ENCODE measurements at regions not wholly inside any gene's neighbourhood (a gene's known extent, or its start where the extent isn't known, plus 50 kb on each side); places are given as distances from the start of the nearest gene placed in this dataset.

GRCh38 chr20:48079028-48079427 is 293.7 kb upstream of the SULF2 start:
- DNase-seq (ENCODE audit: low spot score), result no peak

- DNase-seq (ENCODE audit: low spot score), result no peak
These were observed 291.5 kb upstream of the SULF2 start for GRCh38 chr20:48076747-48077146.

- no peak for DNase-seq (ENCODE audit: low spot score)
These were observed 291.0 kb upstream of the SULF2 start for GRCh38 chr20:48076247-48076646.

- no peak for DNase-seq (ENCODE audit: low spot score)
These were observed 290.4 kb upstream of the SULF2 start for GRCh38 chr20:48075591-48076174.

GRCh38 chr20:48070991-48071652 is 285.8 kb upstream of the SULF2 start:
- DNase-seq (ENCODE audit: low spot score), result no peak

GRCh38 chr20:48069596-48069995 is 284.3 kb upstream of the SULF2 start:
- no peak for DNase-seq (ENCODE audit: low spot score)

GRCh38 chr20:48066851-48067250 is 281.6 kb upstream of the SULF2 start:
- DNase-seq (ENCODE audit: low spot score), result no peak

- peak; percentile 17 for DNase-seq (ENCODE audit: low spot score)
These were observed 281.0 kb upstream of the SULF2 start for GRCh38 chr20:48066246-48066645.

GRCh38 chr20:48065833-48066232 is 280.6 kb upstream of the SULF2 start:
- no peak for DNase-seq (ENCODE audit: low spot score)

GRCh38 chr20:48064929-48065328 is 279.6 kb upstream of the SULF2 start:
- DNase-seq (ENCODE audit: low spot score), result peak; percentile 29

- DNase-seq (ENCODE audit: low spot score), result no peak
These were observed 275.8 kb upstream of the SULF2 start for GRCh38 chr20:48060841-48061720.

GRCh38 chr20:48058611-48059559 is 273.6 kb upstream of the SULF2 start:
- DNase-seq (ENCODE audit: low spot score), result no peak

GRCh38 chr20:48057739-48058138 is 272.5 kb upstream of the SULF2 start:
- no peak for DNase-seq (ENCODE audit: low spot score)

GRCh38 chr20:48057251-48057650 is 272.0 kb upstream of the SULF2 start:
- no peak for DNase-seq (ENCODE audit: low spot score)

- no peak for DNase-seq (ENCODE audit: low spot score)
These were observed 270.9 kb upstream of the SULF2 start for GRCh38 chr20:48056218-48056617.

GRCh38 chr20:48054051-48054450 is 268.8 kb upstream of the SULF2 start:
- no peak for DNase-seq (ENCODE audit: low spot score)

GRCh38 chr20:48052475-48052835 is 267.2 kb upstream of the SULF2 start:
- DNase-seq (ENCODE audit: low spot score), result peak; percentile 77

- peak; percentile 77 for DNase-seq (ENCODE audit: low spot score)
These were observed 266.7 kb upstream of the SULF2 start for GRCh38 chr20:48051794-48052474.

GRCh38 chr20:48049641-48050040 is 264.4 kb upstream of the SULF2 start:
- DNase-seq (ENCODE audit: low spot score), result no peak

GRCh38 chr20:48049171-48049570 is 263.9 kb upstream of the SULF2 start:
- DNase-seq (ENCODE audit: low spot score), result no peak

- DNase-seq (ENCODE audit: low spot score), result no peak
These were observed 262.2 kb upstream of the SULF2 start for GRCh38 chr20:48047447-48047846.

Measured in COLO829 (cell line).